GM21825 (cell line): ENCODE measurements at regions not wholly inside any gene's neighbourhood (a gene's known extent, or its start where the extent isn't known, plus 50 kb on each side); places are given as distances from the start of the nearest gene placed in this dataset.
"Not testable (repeated sequence)": the region's sequence is repeated elsewhere in the genome, so short reads cannot be mapped to it uniquely, and the experiment has no call there.

Source experiments
- ATAC-seq: cut with Tn5 transposase; IDR thresholded peaks from one replicate; pipeline ENCODE4 v1.9.1; 2021; ENCODE audit warnings: mild to moderate bottlenecking, moderate library complexity; ENCODE audit not compliant: unreplicated experiment

DNA sequence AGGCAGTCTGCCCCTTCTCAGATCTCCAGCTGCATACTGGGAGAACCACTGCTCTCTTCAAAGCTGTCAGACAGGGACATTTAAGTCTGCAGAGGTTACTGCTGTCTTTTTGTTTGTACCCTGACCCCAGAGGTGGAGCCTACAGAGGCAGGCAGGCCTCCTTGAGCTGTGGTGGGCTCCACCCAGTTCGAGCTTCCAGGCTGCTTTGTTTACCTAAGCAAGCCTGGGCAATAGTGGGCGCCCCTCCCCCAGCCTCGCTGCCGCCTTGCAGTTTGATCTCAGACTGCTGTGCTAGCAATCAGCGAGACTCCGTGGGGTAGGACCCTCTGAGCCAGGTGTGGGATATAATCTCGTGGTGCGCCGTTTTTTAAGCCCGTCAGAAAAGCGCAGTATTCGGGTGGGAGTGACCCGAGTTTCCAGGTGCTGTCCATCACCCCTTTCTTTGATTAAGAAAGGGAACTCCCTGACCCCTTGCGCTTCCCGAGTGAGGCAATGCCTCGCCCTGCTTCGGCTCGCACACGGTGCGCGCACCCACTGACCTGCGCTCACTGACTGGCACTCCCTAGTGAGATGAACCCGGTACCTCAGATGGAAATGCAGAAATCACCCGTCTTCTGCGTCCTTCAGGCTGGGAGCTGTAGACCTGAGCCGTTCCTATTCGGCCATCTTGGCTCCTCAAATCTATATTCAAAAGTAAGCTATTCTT is 224.4 kb downstream of the ZNF326 start:
- ATAC-seq = not testable (repeated sequence)

DNA sequence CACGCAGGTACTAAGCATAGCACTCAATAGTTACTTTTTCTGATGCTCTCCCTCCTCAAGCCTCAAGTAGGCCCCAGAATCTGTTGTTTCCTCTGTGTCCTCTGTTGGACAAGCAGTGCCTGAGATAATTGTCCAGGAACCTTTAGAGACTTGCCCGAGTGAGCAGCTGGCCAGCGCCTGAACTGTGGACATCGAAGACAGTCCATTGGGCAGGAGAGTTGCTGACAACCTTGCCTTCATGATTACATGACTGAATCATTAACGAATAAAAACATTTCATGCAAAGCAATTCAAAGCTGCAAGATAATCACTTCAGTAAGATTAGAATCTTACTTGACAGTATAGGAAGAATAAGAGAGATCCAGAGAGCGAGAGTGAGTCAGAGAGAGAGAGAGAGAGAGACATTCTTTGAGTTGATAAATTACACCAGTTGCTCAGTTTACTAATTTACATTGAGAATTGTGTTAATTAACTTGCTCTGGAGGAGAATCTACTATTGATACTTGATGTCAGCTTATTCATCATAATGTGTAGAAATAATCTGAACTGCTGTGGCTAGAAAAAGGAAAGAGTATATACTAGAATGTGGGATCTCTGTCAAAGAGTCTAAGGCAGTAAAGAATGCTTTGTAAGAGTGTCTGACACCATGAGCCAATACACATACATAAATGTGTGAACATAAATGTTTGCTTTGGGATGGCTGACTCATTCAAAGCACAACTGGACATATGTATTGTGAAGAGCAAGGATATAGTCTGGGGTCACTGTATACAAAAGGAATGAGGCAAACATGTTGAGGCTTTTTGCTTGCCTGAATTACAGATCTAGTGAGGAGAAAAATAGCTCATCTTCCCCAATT is 216.0 kb downstream of the ZNF326 start:
- ATAC-seq = no peak

DNA sequence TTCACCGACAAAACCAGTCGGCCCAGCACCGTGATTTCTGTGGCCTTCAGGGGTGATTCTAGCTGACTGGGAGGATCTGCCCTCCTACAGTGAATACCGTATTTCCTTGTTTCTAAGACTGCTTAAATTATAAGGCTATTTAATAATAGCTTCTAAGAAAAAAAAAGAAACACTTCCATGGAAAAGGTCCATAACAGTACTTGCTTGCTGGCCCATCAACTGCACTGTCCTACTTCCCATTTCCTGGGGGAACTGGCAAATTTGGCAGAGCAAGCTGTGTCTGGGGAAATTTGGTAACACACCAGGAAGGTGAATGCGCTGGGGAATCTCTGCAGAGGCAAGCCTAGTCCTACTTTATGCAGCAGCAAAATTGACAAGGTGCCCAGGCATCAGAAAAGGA is 214.0 kb downstream of the ZNF326 start:
- ATAC-seq = no peak

DNA sequence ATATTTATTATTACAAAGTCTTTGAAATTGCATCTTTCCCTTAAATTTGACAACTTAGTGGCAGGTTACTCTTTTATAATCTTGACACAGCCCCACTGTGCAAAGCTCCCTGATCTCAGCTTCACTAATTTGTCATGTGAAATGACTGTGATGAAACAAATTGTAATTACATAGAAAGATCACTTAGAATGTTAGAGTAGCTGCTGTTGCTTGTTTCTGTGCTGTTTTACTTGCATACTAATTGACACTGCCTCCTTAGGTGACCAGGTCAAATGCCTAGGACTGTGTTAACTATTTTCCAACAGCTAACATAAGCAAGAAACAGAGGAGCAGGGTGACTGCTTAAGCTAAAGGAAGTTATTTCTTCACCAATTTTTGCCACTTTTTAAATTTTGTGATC is 211.3 kb downstream of the ZNF326 start:
- no peak for ATAC-seq

DNA sequence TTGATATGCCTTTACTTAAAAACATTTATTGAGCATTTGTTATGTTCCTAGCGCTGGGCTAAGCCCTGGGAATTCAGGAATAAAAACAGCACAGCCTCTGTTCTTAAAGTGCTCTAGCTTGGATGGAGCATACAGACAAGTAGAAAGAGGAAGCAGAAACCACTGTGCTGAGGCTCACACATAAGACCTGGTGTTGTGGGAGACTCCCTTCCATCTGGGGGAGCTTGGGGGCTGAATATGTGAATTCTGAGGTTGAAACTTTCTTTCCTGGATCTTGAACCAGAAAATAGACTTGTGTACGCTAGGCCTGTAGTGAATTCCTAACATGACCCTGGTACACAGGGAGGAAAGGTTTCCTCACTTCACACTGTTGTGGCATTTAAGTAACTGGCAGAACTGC is 209.9 kb downstream of the ZNF326 start:
- no peak for ATAC-seq

DNA sequence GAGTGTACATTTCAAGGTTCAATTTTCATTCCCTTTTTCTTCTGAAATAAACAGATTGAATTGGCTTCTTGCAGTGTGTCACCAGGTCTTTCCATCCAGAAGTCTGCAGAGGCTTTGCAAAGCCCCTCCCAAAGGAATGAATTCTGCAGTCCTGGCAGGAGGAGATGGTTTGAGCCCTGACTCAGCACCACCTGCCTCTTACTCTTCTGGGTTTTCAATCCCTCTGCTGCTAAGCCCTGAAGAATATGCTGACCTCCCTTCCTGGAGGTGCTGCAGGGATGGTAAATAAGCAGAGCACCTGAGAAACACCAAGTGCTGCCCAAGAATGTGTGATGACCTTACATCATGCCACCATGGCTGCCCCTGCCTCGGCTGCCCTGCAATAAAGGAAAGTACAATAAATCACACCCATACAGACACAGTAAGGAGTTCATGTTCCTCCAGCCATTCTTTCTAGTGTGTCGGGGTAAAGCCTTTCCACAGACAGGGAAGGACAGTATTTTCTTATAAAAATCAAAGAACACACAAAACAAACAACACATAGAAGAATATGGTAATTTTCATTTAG is 209.2 kb downstream of the ZNF326 start:
- no peak for ATAC-seq

- no peak for ATAC-seq
These were observed 206.8 kb downstream of the ZNF326 start for GRCh38 chr1:90201467-90202358.

DNA sequence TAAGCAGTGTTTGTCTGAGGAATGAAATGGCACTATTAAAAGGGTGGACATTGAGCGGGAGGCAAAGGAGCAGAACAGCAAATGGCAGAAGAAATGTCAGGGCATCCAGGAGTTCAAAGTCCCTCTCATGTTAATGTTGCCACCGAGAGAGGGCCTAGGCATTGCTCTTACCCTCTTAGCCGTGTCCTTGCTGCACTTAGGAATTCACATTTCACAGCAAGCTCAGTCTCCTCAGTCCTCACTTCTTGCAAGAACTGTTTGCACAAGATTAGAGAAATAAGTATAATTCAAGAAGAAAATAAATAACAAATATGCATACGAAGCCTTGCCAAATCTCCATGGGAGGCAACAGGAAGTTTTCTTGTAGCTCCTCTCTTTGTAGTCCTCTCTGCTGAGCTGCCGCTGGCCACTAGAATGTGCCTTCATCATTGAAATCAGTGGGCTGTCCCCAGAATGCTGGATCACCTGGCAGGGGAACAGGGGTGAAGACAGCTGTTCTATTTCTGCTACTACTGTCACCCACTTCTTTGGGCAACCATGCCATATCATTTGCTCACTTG is 205.8 kb downstream of the ZNF326 start:
- ATAC-seq = no peak

GRCh38 chr1:90198616-90199332 is 203.9 kb downstream of the ZNF326 start:
- ATAC-seq = no peak

- ATAC-seq = no peak
These were observed 198.2 kb downstream of the ZNF326 start for GRCh38 chr1:90193116-90193515.

GRCh38 chr1:90192408-90192807 is 197.5 kb downstream of the ZNF326 start:
- no peak for ATAC-seq

- no peak for ATAC-seq
These were observed 195.6 kb downstream of the ZNF326 start for GRCh38 chr1:90190523-90190922.

DNA sequence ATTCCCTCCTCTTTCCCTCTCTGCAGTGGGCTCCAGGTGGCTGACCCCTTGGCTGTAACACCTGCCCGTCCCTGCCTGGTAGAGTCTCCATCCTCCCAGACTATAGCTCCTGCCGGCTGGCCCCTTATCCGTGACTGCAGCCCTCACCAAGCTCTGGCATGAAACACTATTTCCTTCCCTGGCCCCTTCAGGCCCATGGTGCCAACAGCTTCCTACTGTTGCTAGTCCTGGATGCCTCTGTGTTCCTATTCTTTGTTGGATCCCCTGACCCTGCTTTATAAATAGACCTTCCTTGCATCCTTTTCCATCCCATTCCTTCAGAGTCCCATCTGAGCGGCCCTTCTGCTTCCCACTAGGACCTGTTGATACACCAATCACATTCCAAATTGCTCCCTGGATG is 195.0 kb downstream of the ZNF326 start:
- no peak for ATAC-seq

- no peak for ATAC-seq
These were observed 192.3 kb downstream of the ZNF326 start for GRCh38 chr1:90187323-90187585.

GRCh38 chr1:90186506-90187322 is 191.8 kb downstream of the ZNF326 start:
- ATAC-seq = no peak

DNA sequence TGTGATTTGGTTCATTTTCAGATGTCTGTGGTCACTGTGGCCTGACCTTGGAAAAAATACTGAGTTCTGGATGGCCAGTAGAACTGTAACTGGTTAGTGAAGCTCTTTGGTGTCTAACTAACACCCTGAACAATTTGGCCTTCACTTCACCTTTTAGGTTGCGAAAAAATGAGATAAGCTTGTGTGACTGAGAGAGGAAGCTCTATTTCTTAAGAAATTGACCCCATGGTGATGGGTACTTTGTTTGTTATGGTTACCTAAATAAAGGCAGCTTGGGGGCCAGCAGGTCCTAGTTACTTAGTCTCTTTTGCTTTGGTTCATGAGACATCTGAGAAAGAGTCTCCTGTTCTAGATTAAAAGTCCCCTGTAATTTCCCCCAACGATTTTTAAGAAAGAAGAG is 181.6 kb downstream of the ZNF326 start:
- ATAC-seq = no peak

- no peak for ATAC-seq
These were observed 180.7 kb downstream of the ZNF326 start for GRCh38 chr1:90175490-90176167.

GRCh38 chr1:90174246-90174645 is 179.3 kb downstream of the ZNF326 start:
- ATAC-seq = no peak

GRCh38 chr1:90162216-90162615 is 167.3 kb downstream of the ZNF326 start:
- no peak for ATAC-seq
